ENCODE measurements at regions not wholly inside any gene's neighbourhood (a gene's known extent, or its start where the extent isn't known, plus 50 kb on each side); places are given as distances from the start of the nearest gene placed in this dataset.

DNA sequence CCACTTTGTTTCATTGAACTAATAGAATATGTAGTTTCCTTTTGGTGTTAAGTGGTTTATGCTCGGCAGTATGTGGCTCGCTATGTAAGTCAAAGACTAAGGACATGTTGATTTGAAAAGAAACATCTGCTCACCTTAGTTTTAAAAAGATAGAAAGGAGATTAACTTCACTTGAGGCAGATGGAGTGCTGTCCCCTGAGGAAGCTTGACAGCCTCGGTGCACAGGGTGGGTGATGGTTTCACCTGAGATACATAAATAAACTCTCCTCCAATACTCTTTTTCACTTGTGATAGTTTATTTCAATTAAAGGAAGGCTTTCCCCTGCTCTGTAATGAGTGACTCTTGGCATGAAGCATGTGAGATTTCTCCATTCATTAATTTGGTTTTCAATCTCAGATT, 70.8 kb upstream of the FMN2 start:
- Histone ChIP-seq H3K4me1 (no peaks in the 10 kb centered on the region), H3K4me3 (no peak overlapping the region), H3K9me3 (peaks cover 0 to 6% (median 0%) of the 10 kb centered on the region in 3 donors), H3K36me3 (replicated peaks in 1 of 2; ENCODE audit: insufficient read depth in 1 of 2, low read depth in 2 of 2) (no peaks in the 10 kb centered on the region), H3K27ac (no peak overlapping the region), H3K27me3 (no peaks in the 10 kb centered on the region)
- DNase-seq (no peak), ATAC-seq (no peak)
- intact Hi-C loops (cut with DNase I), result no loop called here
- TF ChIP-seq, protein P1, sequence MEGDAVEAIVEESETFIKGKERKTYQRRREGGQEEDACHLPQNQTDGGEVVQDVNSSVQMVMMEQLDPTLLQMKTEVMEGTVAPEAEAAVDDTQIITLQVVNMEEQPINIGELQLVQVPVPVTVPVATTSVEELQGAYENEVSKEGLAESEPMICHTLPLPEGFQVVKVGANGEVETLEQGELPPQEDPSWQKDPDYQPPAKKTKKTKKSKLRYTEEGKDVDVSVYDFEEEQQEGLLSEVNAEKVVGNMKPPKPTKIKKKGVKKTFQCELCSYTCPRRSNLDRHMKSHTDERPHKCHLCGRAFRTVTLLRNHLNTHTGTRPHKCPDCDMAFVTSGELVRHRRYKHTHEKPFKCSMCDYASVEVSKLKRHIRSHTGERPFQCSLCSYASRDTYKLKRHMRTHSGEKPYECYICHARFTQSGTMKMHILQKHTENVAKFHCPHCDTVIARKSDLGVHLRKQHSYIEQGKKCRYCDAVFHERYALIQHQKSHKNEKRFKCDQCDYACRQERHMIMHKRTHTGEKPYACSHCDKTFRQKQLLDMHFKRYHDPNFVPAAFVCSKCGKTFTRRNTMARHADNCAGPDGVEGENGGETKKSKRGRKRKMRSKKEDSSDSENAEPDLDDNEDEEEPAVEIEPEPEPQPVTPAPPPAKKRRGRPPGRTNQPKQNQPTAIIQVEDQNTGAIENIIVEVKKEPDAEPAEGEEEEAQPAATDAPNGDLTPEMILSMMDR (IDR thresholded peaks at IDR 0.05), result no peak
- TF ChIP-seq POLR2A (IDR thresholded peaks at IDR 0.05), result no peak
- WGBS, 2 donors, result 77% methylated on average over 3 of the region's 3 CpGs

DNA sequence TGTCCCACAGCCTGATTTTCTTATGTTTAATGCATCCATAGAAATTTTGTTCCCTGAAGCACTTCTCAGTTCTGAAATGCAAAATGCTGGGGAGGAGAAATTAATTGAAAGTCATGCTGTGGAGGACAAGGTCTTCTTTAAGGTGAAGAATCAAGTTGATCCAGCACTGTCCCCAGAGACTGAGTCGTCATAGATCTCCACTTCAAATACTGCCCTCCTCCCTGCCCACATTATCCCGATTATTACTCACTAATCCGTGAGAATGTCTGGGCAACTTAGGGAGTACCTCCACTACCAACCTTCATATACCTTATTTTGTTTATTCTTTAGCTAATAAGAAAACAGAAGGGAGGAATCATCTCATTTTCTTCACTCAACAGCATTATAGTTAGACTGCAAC, 70.0 kb upstream of the FMN2 start:
- Histone ChIP-seq H3K9me3 (peaks cover 0 to 6% (median 0%) of the 10 kb centered on the region in 3 donors), H3K4me1 (no peaks in the 10 kb centered on the region), H3K27me3 (no peaks in the 10 kb centered on the region), H3K27ac (no peak overlapping the region), H3K4me3 (no peak overlapping the region), H3K36me3 (replicated peaks in 1 of 2; ENCODE audit: insufficient read depth in 1 of 2, low read depth in 2 of 2) (no peaks in the 10 kb centered on the region)
- ATAC-seq (no peak), DNase-seq (no peak)
- 56 to 66% methylated on average over 3 of the region's 3 CpGs for WGBS, 2 donors
- intact Hi-C loops (cut with DNase I), result no loop called here
- no peak for TF ChIP-seq POLR2A (IDR thresholded peaks at IDR 0.05)
- TF ChIP-seq, protein P1 (IDR thresholded peaks at IDR 0.05), result no peak

DNA sequence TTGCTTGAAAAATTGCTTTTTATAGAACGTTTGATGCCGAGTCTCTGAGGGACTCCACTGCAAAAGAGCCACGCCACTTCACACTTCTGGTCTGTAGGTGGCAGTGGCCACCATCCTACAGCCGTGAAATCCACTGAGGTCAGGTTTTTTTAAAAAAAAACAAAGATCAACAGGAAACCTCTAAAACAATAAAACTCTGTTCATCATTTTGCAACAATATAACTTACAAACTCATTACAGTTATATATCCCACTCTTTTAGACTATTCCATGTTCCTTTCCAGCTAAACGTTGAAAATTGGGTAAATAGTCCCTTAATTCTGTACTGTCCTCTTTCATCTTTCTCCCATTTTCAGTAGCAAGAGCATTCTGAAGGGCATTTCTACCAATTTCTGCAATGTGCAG, 64.6 kb upstream of the FMN2 start:
- ATAC-seq (peak; percentile 59), DNase-seq (peak; percentile 19 to 55 (median 30))
- Histone ChIP-seq H3K4me1 (no peaks in the 10 kb centered on the region), H3K4me3 (no peak overlapping the region), H3K36me3 (replicated peaks in 1 of 2; ENCODE audit: insufficient read depth in 1 of 2, low read depth in 2 of 2) (no peaks in the 10 kb centered on the region), H3K27ac (no peak overlapping the region), H3K9me3 (no peaks in the 10 kb centered on the region), H3K27me3 (no peaks in the 10 kb centered on the region)
- intact Hi-C loops (cut with DNase I), result no loop called here
- 4 to 6% methylated on average over 5 of the region's 5 CpGs for WGBS, 2 donors
- no peak for TF ChIP-seq POLR2A (IDR thresholded peaks at IDR 0.05)
- TF ChIP-seq, protein P1 (IDR thresholded peaks at IDR 0.05), result peak; percentile 56 to 85 (median 67)

DNA sequence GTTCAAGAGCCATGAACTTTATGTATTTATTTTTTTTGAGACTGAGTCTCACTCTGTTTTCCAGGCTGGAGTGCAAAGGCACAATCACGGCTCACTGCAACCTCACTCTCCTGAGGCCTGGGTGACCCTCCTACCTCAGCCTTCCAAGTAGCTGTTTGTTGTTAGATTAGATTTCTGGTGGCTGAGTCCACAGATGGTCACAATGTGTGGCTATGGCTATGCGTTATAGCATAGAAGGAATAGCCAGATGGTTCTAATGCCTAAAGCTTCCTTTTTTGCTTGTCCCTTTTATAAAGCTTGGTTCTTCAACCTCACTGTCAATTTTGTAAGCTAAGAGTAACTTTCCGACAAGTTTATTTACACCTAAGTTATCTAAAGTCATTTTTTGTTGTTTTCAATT, 62.3 kb upstream of the FMN2 start:
- intact Hi-C loops (cut with DNase I), result no loop called here
- no peak for TF ChIP-seq POLR2A (IDR thresholded peaks at IDR 0.05)
- TF ChIP-seq, protein P1 (IDR thresholded peaks at IDR 0.05), result no peak
- Histone ChIP-seq H3K4me3 (no peak overlapping the region), H3K36me3 (replicated peaks in 1 of 2; ENCODE audit: insufficient read depth in 1 of 2, low read depth in 2 of 2) (no peaks in the 10 kb centered on the region), H3K27me3 (no peaks in the 10 kb centered on the region), H3K27ac (no peak overlapping the region), H3K9me3 (no peaks in the 10 kb centered on the region), H3K4me1 (no peaks in the 10 kb centered on the region)
- WGBS, 2 donors, result 40 to 65% methylated on average over 3 of the region's 3 CpGs
- ATAC-seq (no peak), DNase-seq (no peak)

DNA sequence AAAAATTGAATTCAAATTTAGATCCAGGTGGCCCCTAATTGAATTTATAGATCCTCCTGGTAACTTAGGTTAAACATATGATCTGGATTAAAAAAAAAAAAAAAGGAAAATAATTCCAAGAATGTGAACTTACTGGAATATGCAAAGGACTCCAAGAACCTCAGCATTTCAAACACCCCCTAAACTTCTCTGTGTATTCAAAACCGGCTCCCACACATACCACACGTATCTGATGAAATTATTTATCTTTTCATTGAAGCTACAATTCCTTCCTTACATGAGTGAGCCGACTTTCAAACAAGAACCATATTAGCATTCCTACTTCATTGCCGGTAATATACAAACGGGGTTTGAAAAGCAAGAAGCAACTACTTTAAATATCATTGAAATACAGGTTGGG, 61.4 kb upstream of the FMN2 start:
- no peak for TF ChIP-seq POLR2A (IDR thresholded peaks at IDR 0.05)
- TF ChIP-seq, protein P1 (IDR thresholded peaks at IDR 0.05), result no peak
- H3K27me3 ChIP-seq, result no peaks in the 10 kb centered on the region
- H3K4me3 ChIP-seq, result no peak overlapping the region
- 63 to 71% methylated on average over 5 of the region's 5 CpGs for WGBS, 2 donors
- no peak for ATAC-seq
- no peaks in the 10 kb centered on the region for H3K4me1 ChIP-seq
- DNase-seq, result no peak
- no peaks in the 10 kb centered on the region for H3K9me3 ChIP-seq
- no peak overlapping the region for H3K27ac ChIP-seq
- intact Hi-C loops (cut with DNase I), result no loop called here
- H3K36me3 ChIP-seq (replicated peaks in 1 of 2; ENCODE audit: insufficient read depth in 1 of 2, low read depth in 2 of 2), result no peaks in the 10 kb centered on the region
